Effector CD4-positive, alpha-beta T cell (primary cell): ENCODE measurements at regions not wholly inside any gene's neighbourhood (a gene's known extent, or its start where the extent isn't known, plus 50 kb on each side); places are given as distances from the start of the nearest gene placed in this dataset.

ENCODE experiments used
- DNase-seq: peaks from one replicate; pipeline ENCODE4 v3.0.0-alpha.2; 2020

DNA sequence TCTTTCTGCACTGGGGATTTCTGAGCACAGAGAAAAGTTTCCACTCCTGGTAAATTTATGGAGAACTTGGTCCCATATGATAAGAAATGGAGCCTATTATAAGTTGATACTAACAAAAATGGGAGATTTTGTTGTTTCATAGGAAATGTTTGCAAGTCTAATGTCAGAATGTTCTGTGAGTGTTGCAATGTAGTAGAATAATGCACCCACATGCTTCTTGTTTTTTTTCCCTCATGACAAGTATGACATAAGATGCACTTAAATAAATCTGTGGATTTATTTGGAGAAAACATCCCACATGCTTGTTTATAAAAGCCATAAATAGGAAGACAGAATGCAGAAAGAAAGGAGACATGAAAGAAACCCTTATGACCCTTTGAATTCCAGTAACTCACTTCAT is 50.8 kb upstream of the KCNJ6 start:
- no peak for DNase-seq

DNA sequence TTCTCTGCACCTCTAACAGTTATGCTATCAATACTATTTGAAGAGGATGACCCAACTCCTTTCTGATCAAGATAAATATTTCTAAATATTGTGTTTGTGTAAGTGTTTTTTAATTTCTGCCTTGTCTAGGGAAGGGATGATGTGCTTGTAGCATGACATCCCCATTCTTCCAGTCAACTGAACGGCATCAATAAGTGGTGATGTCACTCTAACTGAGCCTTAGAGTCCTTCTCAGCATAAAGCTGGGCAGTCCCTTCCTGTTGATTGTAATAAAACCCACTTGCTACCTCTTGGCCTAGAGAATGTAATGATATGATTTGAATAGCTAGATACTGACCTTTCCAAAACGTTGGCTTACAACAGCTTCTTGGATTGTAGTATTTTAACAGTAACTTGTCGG is 52.5 kb upstream of the KCNJ6 start:
- DNase-seq = no peak

DNA sequence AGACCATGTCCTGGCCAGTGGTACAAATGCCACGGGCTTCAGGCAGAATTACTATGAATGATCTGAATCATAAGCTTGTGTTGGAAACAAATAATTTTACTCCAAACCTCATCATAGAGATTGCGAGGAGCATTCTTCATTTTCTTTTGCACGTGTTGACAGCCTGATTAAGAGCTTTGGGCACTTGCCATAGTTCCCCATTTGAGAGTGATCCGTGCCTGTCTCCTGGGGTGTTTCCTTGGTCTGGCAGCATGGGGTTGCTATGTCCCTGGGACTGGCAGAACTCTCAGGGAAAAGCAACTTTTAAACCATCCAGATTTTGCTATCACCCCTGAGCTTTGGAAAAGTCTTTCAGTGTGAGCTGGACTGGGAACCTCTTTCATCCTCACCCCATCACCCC is 54.3 kb upstream of the KCNJ6 start:
- no peak for DNase-seq

DNA sequence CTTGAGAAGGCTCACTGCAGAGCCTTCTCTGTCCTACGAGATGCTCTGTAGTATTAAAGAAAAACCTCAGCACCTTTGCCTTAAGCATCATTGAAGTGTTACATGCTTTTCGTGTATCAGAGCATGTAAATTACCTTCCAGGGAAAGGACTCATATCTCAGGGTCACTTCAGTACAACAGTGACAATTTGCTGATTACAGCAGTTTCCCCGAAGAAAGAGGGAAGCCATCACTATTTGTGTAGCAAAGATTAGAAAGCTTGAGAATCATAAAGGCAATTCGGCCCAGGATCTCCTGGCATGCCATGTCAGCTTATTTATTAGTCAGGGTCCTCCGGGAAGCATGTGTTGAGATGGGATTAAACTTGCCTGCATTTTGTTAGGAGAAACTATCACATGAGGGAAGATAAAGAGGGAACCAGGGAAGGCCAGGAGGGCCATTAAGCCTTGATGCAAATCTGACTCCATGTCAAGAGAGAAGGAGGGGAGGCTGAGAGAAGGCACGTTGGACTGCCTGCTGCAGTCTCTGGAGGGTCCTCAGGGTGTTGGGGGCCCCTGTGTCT is 55.2 kb upstream of the KCNJ6 start:
- no peak for DNase-seq

DNA sequence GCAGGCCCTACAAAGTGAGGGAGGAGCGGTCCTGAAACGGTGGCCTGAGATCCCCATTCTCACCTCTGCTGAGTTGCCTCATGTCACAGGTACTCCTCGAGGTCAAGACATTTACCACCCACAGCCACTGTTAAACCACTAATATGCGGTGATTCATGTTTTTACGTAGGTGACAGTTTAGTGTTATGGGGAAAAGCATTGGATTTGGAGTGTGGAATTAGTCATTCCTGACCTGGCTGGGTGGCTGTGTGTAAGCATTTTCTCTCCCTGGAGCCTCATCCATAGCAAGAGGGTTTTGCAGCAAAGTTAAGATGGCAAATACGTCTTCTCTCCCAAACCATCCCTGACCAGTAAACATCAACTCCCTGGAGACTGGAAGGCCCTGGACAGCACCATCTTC is 57.8 kb upstream of the KCNJ6 start:
- DNase-seq = no peak

DNA sequence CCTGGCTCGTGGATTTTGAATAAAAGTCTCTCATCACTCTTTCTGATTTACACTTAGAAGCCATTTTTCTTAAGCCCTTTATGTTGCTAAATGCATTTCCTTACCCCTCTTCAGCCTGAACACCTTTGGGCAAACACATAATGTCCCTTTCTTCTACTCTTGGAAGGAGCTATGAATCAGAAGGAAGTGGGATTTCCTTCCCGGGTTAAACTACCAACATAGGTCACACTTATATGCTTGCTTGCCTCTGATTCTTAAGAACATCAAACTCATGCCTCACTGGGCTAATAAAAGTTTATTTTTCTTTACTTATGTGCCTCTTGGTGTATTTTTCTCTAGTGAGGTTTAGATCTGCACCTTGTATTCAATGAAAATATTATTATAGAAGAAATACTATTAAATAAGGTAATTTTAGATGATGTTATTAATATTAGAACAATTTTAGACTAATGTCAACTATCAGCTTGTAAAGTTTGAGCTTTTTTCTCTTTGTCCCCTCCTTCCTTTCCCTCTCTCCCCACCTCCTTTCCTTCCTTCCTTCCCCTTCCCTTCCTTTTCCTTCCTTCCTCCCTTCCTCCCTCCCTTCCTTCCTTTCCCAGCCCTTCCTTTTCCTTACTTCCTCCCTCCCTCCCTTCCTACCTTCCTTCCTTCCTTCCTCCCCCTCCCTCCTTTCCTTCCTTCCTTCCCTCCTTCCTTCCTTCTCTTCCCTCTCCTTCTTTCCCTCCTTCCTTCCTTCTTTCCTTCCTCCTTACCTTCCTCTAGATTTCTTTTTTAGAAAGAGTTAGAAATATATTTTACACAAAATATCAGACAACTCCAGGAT is 66.5 kb upstream of the KCNJ6 start:
- no peak for DNase-seq

DNA sequence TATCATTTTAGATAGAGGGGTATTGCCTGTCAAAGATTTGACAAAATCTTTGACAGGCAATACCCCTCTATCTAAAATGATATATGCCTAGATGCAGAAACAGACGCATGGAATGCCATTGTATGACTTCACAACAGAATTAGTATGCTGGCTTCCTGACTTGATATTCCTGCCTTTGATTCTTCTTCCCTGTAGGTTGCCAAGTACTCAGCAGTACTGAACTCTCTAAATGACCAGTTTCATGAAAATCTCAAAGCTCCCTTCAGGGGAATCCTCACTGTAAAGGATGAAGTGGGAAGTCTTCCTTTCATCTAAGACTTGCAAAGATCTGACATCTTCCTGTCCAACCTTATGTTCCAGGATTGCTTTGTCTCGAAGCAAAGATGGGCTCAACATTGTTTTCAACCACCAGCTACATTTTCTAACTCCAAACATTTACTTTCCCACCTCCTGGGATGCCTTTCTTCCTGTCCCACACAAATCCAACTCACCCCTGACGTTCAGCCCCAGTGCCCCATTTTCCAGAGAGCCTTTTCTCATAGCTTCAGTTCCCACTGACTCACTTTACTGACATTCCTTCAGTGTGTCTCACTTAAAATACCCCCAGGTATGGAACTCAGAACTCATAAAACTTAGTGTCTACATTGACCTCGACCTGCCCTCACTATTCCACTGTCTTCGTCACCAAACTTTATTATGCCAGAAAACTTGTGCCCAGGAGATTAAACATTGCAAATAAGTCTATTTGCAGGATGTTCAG is 67.3 kb upstream of the KCNJ6 start:
- DNase-seq = no peak

DNA sequence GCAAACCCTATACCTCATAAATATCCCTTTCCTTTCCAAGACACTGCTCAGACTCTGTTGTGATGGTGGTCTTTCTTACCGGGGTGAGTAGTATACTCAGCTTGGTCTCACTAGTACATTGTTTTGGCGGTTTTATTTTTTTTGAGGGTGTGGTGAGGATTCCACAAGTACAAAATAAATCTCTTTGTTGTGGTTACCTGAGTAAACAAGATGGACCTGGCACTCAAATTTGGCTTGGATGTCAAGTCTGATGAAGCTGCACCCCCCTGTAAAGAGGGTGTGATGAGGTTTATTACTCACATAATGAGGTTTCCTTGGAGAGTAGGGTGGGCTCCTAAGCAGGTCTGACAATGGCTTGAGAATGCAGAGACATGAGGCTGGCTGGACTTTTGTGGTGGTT is 68.2 kb upstream of the KCNJ6 start:
- DNase-seq = no peak

DNA sequence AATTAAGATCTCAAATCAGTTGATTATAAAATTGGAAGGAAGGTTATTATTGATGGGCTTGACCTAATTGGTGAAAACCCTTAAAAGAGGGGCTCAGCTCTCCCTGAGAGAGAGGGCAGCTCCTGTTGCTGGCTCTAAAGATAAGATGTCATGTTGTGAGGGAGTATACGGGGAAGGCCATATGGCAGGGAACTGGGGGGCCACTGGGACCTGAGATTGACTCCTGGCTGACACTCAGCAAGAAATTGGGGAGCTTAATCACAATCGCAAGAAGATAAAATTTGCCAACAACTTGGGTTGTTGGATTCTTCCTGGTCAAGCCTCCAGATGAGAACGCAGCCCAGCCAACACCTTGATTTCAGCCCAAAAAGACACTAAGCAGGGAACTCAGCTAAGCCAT is 69.7 kb upstream of the KCNJ6 start:
- DNase-seq = no peak

DNA sequence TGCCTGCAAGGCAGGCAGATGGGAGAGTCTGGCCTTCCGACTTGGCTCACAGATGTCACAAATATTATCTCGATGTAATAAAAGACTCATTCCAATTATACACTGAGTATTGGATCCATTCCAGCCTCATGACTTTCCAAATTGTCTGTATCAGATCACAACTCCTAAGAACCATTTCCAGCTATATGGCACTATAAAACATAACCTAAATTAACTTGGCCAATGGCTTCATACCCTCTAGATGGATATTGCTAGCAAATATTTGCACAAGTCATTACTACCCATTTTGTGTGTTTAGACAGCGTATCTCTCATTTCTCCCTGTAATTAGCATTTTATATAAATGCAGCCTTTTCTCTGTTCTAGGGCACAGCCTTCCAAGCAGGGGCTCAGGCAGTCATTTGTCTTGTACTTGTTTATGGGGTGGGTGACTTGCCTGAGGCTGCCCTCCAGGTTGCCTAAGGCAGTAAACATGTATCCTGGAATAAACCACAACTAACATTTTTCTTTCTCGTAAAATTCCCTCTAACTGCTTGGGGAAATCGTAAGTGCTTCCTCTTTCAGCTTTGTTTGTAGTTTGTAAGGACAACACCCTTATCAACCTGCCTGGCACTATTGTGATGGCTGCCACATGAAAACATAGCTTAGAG is 70.6 kb upstream of the KCNJ6 start:
- DNase-seq = no peak

DNA sequence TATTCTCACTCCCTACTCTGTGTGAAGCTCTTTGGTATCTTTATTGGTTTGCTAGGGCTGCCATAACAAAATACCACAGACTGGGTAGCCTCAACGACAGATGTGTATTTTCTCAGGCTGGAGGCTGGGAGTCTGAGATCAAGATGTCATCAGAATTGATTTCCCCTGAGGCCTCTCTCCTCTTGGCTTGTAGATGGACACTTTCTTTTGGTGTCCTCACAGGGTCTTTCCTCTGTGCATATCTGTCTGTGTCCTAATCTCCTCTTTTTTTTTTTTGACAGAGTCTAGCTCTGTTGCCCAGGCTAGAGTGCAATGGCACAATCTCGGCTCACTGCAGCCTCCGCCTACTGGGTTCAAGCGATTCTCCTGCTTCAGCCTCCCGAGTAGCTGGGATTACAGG is 71.4 kb upstream of the KCNJ6 start:
- no peak for DNase-seq

DNA sequence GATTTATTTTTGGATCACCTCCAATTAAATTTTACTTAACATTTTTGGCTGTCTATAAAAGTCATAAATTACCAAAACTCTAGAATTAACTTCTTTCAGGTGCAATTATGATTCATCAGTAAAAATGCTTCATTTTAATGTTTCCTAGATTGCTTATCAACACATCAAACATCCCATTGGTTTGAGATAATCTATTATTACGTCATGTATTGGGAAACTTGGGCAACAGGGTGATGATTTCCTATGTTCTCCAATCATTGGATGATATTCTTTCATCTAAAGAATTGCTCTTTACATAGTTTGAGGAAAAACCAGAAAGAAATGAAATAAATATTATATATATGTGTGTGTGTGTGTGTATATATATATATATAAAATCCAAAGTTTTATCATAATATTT is 76.8 kb upstream of the KCNJ6 start:
- DNase-seq = no peak

DNA sequence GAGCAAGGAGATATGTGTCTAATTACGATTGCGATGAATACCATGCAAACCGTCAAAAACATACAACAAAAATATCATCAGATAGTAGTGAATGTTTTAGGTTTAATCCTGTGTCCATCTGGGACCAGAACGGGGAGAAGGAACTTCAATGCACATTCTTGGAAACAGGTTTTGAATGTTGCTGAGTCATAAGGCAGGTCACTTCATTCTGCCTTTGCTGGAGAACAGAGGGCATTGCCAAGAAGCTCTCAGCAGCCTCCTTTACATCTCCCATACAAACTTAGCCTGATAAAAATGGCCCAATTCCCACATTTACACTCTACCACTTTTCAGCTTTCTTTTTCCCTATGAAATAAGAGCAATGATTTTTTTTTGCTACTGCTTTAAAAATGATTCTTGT is 78.0 kb upstream of the KCNJ6 start:
- no peak for DNase-seq

DNA sequence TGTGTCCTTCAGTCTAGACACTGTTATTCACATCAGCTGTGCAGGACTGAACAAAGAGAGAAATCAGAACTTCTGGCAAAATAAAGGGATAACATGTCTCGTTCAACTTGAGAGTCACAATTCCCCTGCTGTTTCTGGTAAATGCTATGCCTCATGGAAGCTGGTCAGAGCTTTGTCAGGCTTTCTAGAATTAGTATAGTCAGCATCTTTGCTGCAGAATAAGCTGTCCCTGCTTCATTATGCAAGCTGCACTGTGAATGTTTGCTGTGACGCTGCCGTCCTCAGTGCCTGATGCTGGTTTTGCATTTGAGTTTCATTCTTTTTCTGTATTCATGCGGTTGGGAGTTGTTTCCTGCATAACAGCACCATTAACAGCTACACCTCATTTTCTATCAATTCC is 96.4 kb upstream of the KCNJ6 start:
- no peak for DNase-seq

DNA sequence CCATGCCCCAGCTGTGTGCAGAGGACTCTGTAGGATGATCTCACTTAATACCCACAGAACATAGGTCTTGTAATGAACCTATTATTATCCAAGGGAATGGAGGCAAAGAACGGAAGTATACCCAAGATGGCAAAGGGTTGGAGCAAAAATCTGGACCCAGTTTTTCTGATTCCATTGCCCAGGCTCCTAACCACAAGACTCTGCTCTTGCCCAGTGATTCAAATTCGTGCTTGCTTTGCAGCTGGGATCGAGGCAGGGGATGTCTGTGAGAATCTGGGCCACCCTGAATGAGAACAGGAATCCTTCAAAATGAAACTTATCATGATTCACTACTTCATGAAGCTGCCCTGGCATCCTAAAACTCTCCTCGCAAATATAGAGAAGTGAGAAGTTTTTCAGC is 97.5 kb upstream of the KCNJ6 start:
- DNase-seq = no peak

DNA sequence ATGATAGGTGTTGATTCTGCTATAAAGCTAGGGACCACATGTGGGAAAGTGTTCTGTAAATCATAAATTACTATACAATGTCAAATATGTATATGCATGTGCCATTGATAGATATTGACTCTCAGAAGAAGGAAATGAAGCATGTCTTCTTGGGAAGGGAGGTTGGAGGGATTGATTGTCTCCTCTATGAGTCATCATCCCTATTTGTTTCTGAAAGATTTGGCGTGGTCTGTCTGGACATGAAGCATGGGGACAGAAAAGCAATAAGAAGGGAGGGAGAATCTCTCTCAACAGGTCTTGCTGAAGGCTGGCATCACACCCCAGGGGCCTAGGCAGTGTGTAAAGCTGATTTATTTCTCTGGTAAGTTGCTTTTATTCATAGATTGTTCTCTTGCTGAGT is 98.0 kb upstream of the KCNJ6 start:
- no peak for DNase-seq

DNA sequence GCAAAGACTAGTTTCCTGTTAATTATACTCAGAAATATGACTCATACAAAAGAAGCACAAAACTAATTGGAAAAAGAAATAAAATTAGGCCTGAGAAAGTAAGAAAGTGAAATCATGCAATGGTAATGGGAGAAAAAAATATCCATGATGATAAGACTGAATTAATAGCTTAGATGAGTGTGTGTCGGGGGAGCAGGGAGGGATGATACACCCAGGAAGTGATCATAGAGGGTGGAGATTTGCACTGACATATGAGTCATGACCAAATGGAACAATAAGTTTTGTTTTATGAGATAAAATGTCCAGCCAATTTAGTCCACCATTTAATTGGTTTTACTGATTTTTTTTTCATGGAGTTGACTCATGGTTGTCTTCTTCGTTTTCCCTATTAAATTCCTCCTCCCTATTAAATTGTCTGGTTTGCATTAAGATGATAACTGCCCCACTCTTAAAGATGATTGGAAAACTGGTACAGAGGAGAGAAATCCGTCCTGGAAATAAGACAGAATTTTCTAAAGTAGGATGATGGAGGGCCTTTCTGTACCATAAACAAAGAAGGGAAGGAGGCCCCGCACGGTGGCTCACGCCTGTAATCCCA is 111.7 kb upstream of the KCNJ6 start:
- DNase-seq = no peak

DNA sequence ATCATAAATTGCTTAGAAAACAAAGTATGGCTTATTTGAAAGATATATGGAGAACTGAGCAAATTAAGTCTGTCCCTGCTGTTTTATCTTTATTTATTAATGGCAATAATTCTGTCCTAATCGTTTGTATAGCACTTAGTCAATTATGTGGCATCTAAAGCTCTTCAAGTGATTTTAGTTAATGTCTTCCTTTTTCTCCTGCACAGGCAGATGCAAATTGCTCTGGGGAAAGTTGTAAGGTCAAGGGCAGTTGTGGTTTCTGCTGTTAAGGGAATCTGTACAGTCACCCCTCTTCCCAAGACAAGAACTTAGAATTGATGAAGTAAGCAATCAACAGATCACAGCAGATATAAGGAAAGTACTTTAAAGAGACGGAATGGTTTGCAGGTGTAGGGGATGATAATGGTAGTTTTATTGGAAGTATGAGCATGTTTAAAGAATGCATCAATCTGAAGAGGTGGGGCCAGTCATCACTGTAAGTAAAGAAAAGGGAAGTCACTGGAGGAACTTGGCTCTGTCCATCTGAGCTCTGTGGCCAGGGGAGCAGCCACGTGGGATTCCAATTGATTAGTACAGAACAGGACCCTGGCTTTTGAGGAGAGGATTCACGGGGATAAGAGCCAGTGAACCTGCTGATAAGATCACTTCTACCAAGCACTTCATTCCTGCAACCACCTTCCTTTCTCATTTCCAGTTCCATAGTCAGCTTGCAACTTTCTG is 116.0 kb upstream of the KCNJ6 start:
- DNase-seq = no peak

DNA sequence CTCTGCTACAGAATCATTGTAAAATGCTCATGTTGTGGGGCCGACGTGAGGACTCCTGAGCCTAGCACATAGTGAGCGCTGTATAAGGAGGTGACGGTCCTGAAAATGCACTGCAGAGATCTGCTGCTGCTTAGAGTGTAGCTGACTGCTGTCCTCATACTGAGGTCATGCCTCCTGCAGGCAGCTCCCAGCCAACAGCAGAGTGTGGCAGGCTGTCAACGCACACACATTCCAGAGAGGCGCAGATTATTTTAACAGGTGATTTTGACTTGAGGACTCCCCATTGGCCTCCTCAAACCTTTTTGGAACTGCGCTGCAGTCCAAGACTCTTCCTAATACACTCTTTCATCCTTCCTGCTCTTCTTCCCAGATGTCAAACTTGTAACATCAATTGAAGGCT is 119.8 kb upstream of the KCNJ6 start:
- DNase-seq = no peak

DNA sequence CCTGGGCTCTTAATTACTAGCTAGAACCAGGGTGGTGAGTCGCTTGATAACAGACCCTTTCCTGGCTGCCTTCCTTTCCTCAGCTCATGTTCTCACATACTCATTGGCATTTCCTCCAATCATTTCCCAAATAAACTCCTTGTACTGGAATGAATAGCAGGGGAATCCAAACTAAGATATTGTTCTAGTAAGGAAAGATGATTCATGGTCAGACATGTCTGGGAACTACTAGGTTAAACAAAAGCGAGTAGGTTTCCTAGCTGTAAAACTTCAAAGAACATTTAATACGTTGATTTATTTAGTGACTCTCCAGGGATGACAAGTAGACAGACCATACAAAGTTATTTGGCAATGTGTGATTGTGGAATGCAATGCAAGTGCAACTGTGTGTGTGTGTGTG is 121.2 kb upstream of the KCNJ6 start:
- no peak for DNase-seq

DNA sequence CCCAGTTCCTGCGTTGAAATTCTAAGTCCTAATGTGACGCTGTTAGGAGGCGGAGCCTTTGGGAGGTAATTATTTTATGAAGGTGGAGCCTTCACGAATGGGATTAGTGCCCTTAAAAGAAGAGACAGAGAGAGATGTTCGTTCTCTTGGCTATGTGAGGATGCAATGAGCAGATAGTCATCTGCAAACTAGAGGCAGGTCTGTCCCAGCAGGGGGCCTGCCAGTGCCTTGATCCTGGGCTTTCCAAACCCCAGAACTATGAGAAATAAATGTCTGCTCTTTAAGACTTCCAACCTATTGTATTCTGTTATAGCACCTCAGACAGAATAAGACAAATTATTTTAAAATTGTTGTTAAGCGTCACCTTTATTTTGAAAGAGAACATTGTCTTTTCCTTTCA is 123.1 kb upstream of the KCNJ6 start:
- no peak for DNase-seq

DNA sequence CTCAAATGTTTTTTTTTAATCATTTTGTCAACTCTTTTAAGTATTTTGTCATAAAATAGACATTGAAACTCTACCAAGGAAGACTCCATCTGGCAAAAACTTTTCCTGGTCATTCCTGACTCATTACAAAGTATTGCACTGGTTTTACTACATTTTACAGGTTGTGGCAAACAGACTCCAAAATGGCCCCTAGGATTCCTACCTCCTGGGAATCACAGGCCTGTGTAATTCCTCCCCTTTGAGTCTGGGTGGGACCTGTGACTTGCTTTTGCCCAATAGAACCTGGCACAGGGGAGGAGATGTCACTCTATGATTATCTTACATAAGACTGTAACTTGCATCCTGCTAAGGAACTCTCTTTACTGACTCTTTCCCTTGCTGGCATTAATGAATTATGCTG is 123.6 kb upstream of the KCNJ6 start:
- no peak for DNase-seq

DNA sequence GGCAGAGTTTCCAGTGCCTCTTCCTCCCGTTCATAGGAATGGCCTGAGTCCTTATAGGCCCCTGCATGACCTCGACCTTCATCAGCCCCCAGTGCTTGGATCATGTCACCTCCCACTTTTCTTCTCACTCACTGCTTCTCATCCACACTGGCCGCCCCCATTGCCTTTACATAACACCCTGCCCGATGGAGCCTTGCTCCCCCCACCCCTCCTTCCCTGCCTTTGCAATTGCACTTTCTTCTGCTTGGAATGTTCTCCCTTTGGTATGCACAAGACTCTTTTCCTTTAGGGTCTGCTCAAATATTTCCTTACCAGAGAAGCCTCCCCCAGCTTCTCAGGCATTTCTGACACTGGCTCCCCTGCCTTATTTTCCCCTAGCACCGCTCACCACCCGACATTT is 125.2 kb upstream of the KCNJ6 start:
- DNase-seq = no peak
